ENCODE measurements at regions not wholly inside any gene's neighbourhood (a gene's known extent, or its start where the extent isn't known, plus 50 kb on each side); places are given as distances from the start of the nearest gene placed in this dataset.

GRCh38 chr6:95681736-95682135, 104.4 kb downstream of the MANEA start:
- H3K9me3 ChIP-seq (ENCODE audit: control insufficient read depth in 4 of 4, insufficient read depth in 3 of 4, low read length in 3 of 4), result no peaks in the 10 kb centered on the region
- TF ChIP-seq CTCF (IDR thresholded peaks at IDR 0.05; ENCODE audit: control extremely low read depth, extremely low read depth), result no peak
- DNase-seq, result no peak
- no peak overlapping the region for H3K4me3 ChIP-seq
- no peak overlapping the region for H3K27ac ChIP-seq (ENCODE audit: low read depth in 1 of 2, low read length in 1 of 2)
- no peaks in the 10 kb centered on the region for H3K27me3 ChIP-seq (ENCODE audit: control insufficient read depth in 3 of 3, insufficient read depth in 3 of 3, low read length in 2 of 3)
- H3K4me1 ChIP-seq (ENCODE audit: control insufficient read depth in 5 of 5, insufficient read depth in 5 of 5, low read length in 5 of 5), result no peaks in the 10 kb centered on the region
- ATAC-seq (ENCODE audit: insufficient read depth, low FRiP score), result no peak
- 87% methylated on average over 2 of the region's 2 CpGs for WGBS, 2 donors
- no peaks in the 10 kb centered on the region for H3K36me3 ChIP-seq (ENCODE audit: control insufficient read depth in 4 of 4, insufficient read depth in 4 of 4, low read length in 4 of 4)
- no peak overlapping the region for H3K9ac ChIP-seq (ENCODE audit: insufficient read depth in 1 of 2, low read length in 2 of 2)

DNA sequence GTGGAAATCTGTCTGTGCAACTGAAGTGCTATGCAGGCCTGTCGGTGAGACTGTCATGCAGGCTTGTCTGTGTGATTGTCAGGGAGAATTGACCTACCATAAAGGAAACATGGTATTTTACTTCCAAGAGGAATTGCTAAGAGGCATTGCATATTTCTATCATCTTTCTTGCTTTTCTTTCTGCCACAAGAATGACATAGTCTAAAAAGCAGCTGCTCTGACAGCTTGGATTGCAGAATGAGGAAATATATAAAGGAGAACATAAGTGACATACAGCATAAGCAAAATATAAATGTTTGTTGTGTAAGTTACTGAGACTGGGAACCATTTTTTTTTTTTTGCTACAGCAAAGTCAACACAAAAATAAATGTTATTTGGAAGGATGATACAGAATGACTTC, 105.1 kb downstream of the MANEA start:
- H3K4me1 ChIP-seq (ENCODE audit: control insufficient read depth in 5 of 5, insufficient read depth in 5 of 5, low read length in 5 of 5), result no peaks in the 10 kb centered on the region
- no peak overlapping the region for H3K27ac ChIP-seq (ENCODE audit: low read depth in 1 of 2, low read length in 1 of 2)
- ATAC-seq (ENCODE audit: insufficient read depth, low FRiP score), result no peak
- no peak overlapping the region for H3K4me3 ChIP-seq
- H3K9ac ChIP-seq (ENCODE audit: insufficient read depth in 1 of 2, low read length in 2 of 2), result no peak overlapping the region
- no peak for TF ChIP-seq CTCF (IDR thresholded peaks at IDR 0.05; ENCODE audit: control extremely low read depth, extremely low read depth)
- H3K27me3 ChIP-seq (ENCODE audit: control insufficient read depth in 3 of 3, insufficient read depth in 3 of 3, low read length in 2 of 3), result no peaks in the 10 kb centered on the region
- H3K36me3 ChIP-seq (ENCODE audit: control insufficient read depth in 4 of 4, insufficient read depth in 4 of 4, low read length in 4 of 4), result no peaks in the 10 kb centered on the region
- no peak for DNase-seq
- WGBS, 2 donors, result 55 to 71% methylated on average over 1 of the region's 1 CpG
- H3K9me3 ChIP-seq (ENCODE audit: control insufficient read depth in 4 of 4, insufficient read depth in 3 of 4, low read length in 3 of 4), result no peaks in the 10 kb centered on the region

GRCh38 chr6:95685822-95686221, 108.5 kb downstream of the MANEA start:
- peaks cover 0 to 3% (median 0%) of the 10 kb centered on the region in 4 donors for H3K9me3 ChIP-seq (ENCODE audit: control insufficient read depth in 4 of 4, insufficient read depth in 3 of 4, low read length in 3 of 4)
- TF ChIP-seq CTCF (IDR thresholded peaks at IDR 0.05; ENCODE audit: control extremely low read depth, extremely low read depth), result no peak
- no peak overlapping the region for H3K9ac ChIP-seq (ENCODE audit: insufficient read depth in 1 of 2, low read length in 2 of 2)
- 48 to 50% methylated on average over 3 of the region's 3 CpGs for WGBS, 2 donors
- H3K27me3 ChIP-seq (ENCODE audit: control insufficient read depth in 3 of 3, insufficient read depth in 3 of 3, low read length in 2 of 3), result no peaks in the 10 kb centered on the region
- no peak overlapping the region for H3K4me3 ChIP-seq
- H3K4me1 ChIP-seq (ENCODE audit: control insufficient read depth in 5 of 5, insufficient read depth in 5 of 5, low read length in 5 of 5), result no peaks in the 10 kb centered on the region
- ATAC-seq (ENCODE audit: insufficient read depth, low FRiP score), result no peak
- H3K27ac ChIP-seq (ENCODE audit: low read depth in 1 of 2, low read length in 1 of 2), result no peak overlapping the region
- no peak for DNase-seq
- H3K36me3 ChIP-seq (ENCODE audit: control insufficient read depth in 4 of 4, insufficient read depth in 4 of 4, low read length in 4 of 4), result no peaks in the 10 kb centered on the region

DNA sequence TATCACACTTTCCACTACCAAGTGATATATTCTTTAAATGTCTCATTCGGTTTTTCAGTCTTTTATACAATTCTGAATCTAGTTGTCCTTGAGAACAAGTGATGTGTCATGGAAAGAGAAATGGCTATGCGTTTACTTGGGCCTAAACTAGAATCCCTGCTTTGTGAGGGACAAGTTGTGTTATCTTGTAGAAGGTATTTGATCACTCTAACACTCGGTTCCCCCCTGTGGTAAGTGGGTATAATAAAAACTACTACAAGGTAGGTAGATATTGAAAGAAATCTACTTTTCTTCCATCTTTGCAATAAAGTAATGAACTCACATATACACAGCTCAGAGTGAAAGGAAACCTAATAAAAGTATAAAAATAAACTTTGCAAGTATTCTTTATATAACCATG, 108.9 kb downstream of the MANEA start:
- Histone ChIP-seq H3K27me3 (ENCODE audit: control insufficient read depth in 3 of 3, insufficient read depth in 3 of 3, low read length in 2 of 3) (no peaks in the 10 kb centered on the region), H3K36me3 (ENCODE audit: control insufficient read depth in 4 of 4, insufficient read depth in 4 of 4, low read length in 4 of 4) (no peaks in the 10 kb centered on the region), H3K9ac (ENCODE audit: insufficient read depth in 1 of 2, low read length in 2 of 2) (no peak overlapping the region), H3K4me1 (ENCODE audit: control insufficient read depth in 5 of 5, insufficient read depth in 5 of 5, low read length in 5 of 5) (no peaks in the 10 kb centered on the region), H3K27ac (ENCODE audit: low read depth in 1 of 2, low read length in 1 of 2) (no peak overlapping the region), H3K4me3 (no peak overlapping the region), H3K9me3 (ENCODE audit: control insufficient read depth in 4 of 4, insufficient read depth in 3 of 4, low read length in 3 of 4) (peaks cover 0 to 3% (median 0%) of the 10 kb centered on the region in 4 donors)
- TF ChIP-seq CTCF (IDR thresholded peaks at IDR 0.05; ENCODE audit: control extremely low read depth, extremely low read depth), result no peak
- no peak for DNase-seq
- WGBS, 2 donors, result 58 to 62% methylated on average over 3 of the region's 3 CpGs
- no peak for ATAC-seq (ENCODE audit: insufficient read depth, low FRiP score)

Measured in lung (tissue), 11 donors.